GM12892 (cell line): ENCODE measurements at regions not wholly inside any gene's neighbourhood (a gene's known extent, or its start where the extent isn't known, plus 50 kb on each side); places are given as distances from the start of the nearest gene placed in this dataset.

Experiments
- POLR2A ChIP-seq: IDR thresholded peaks from 2 replicates; pipeline ENCODE4 v1.6.1; 2011; ENCODE audit warnings: low read depth, low read length, control low read depth
- POLR2AphosphoS5 ChIP-seq: IDR thresholded peaks from 2 replicates; pipeline ENCODE4 v1.6.1; 2011; ENCODE audit warnings: low read depth, low read length, control low read depth
- TAF1 ChIP-seq: IDR thresholded peaks from 2 replicates; pipeline ENCODE4 v1.6.1; 2011; ENCODE audit warnings: low read depth, mild to moderate bottlenecking, control low read depth, low read length, borderline replicate concordance

- TF ChIP-seq POLR2AphosphoS5 (no peak), TAF1 (no peak), POLR2A (no peak)
Observed at GRCh38 chr5:27388755-27389154, 350.4 kb upstream of the CDH9 start.
